ENCODE measurements at regions not wholly inside any gene's neighbourhood (a gene's known extent, or its start where the extent isn't known, plus 50 kb on each side); places are given as distances from the start of the nearest gene placed in this dataset.

DNA sequence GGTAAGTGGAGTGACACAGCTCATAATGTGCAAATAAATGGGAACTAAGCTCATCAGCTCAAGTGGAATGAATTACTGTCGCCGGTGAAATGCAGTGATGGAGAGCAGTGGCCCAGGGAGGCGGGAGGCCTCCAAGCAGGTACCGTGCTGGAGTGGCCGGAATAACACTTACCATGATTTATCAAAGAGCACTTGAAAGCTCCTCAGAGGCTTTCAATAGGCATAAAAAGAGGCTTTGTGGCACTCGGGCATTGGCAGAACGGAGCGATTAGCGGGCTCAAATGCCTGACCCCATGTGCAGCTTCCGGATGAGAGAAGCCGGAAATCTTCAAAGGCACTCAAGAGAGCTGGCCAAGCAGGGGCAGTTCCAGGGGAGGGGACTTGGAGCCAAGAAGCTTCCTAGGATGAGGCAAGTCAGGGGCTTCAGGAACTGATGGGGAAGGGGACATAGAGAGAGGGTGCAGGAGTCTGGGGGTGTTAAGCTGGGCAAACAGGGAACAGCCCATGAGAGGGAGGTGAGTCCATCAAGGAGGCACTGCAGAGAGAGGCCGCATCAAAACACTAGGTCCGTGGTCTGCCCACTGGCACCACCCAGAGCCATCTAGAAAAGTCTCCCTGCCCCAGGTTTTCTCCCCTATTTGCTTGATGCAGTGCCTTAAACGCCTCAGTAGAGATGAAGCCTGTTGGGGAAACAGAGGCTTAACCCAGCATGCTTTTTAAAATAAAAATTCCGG lies 144.0 kb upstream of the IRX6 start:
- H3K9ac ChIP-seq (ENCODE audit: low read depth, low read length): no peak overlapping the region
- H3K9me3 ChIP-seq (ENCODE audit: control insufficient read depth, insufficient read depth, low read length): no peaks in the 10 kb centered on the region
- no peaks in the 10 kb centered on the region for H3K36me3 ChIP-seq (ENCODE audit: insufficient read depth, low read length)
- no peaks in the 10 kb centered on the region; the same call in 1 of the 2 replicates for H3K4me1 ChIP-seq (ENCODE audit: insufficient read depth, low read length)

DNA sequence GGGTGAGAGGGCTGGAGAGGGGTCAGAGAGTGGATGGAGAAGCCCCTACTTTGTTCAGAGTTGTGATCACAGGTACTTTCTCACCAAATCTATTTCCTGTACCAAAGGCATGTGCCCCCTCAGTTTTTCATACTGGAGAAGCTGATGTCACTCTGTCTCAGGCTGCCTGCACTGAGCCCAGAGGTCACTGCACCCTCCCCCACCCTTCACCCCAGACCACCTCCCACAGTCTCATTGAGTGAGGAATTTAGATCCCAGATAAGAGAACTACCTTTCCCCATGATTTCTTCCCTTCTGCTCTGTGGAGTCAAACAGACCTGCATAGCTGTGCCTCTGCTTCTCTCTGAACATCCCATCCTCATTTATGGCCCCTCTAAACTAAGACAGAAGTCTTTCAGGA lies 140.0 kb upstream of the IRX6 start:
- no peaks in the 10 kb centered on the region; the same call in 1 of the 2 replicates for H3K4me1 ChIP-seq (ENCODE audit: insufficient read depth, low read length)
- no peak overlapping the region for H3K9ac ChIP-seq (ENCODE audit: low read depth, low read length)
- H3K9me3 ChIP-seq (ENCODE audit: control insufficient read depth, insufficient read depth, low read length): no peaks in the 10 kb centered on the region
- no peaks in the 10 kb centered on the region for H3K36me3 ChIP-seq (ENCODE audit: insufficient read depth, low read length)

DNA sequence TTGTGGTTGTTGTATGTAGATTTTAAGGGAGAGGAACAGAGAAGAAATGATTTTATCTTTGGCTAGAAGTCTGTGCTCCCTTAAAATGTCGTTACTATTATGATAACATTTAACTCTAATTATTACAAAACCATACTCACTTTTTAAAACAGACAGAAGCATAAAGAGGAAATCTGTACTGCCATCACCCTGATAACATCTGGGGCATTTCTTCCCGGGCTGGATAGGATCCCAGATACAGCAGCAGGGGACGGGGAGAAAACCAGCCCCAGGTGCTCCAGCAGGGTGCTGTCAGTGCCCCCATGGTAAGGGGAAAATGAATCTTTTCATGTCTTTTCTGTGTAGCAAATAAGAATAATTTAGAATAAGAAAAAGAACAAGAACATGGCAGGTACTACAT lies 139.4 kb upstream of the IRX6 start:
- H3K9ac ChIP-seq (ENCODE audit: low read depth, low read length): no peak overlapping the region
- H3K36me3 ChIP-seq (ENCODE audit: insufficient read depth, low read length): no peaks in the 10 kb centered on the region
- no peaks in the 10 kb centered on the region for H3K9me3 ChIP-seq (ENCODE audit: control insufficient read depth, insufficient read depth, low read length)
- peaks cover under 1% of the 10 kb centered on the region; the same call in 1 of the 2 replicates for H3K4me1 ChIP-seq (ENCODE audit: insufficient read depth, low read length)

DNA sequence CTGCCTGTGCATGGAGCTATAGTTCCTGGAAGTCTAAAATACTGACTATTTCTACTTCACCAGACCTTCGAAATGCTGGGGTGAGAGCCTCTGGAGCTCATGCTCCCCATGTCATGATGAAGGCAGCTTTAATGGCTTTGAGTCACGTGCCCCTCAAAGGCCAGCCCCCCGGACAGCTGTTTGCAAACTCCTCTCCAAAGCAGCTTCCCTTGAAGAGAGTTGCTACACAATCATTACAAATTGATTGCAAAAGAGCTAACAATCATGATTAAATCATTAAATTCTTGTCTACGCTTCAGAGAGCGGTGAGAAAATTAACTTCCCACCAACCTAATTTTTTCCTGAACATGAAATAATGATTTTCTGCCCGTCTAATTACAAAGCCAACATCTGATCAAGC lies 134.8 kb upstream of the IRX6 start:
- Histone ChIP-seq H3K9ac (ENCODE audit: low read depth, low read length) (no peak overlapping the region), H3K4me1 (ENCODE audit: insufficient read depth, low read length) (peaks cover 6% of the 10 kb centered on the region; the same call in 1 of the 2 replicates), H3K9me3 (ENCODE audit: control insufficient read depth, insufficient read depth, low read length) (no peaks in the 10 kb centered on the region), H3K36me3 (ENCODE audit: insufficient read depth, low read length) (no peaks in the 10 kb centered on the region)

DNA sequence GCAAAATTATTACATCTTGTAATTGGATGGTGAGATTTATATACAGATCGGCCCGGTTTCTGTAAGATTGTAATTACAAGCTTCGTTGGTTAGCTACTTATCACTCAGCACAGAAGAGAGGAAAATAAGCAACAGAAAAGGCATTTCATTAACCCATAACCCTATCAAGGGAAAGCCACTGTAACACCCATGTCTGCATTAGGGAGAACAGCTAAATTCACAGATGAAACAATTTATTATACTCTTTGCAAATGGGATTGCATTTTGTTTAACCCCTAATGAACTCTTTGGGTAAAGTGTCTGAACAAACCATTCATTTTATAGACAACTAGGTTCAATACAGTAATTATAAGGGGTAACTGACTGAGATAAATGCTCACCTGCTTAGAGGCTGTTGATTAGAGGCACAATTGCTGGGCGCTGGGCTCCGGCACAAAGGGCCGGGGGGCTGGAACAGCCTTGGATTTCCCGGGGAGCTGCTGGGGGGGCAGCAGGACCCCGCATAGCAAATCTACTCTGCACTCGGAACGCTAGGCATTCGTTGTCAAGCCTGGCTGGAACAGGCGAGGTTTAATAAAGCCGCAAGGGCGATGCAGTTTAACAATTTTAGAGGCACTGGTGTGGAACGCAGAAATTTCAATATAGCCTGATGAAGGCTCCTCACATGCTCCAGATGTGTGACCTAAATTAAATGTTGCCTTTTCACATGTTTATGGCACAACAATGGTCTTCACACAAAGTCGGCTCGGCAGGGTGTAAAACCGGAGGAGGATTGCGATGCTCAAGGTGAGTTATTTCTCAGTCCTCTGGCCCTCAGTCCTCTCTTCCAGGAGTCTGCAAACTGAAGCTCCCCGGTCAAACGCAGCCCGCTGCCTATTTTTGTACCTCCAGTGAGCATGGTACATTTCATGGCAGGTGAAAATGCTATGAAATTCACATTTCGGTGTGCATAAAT lies 134.0 kb upstream of the IRX6 start:
- Histone ChIP-seq H3K9ac (ENCODE audit: low read depth, low read length) (no peak overlapping the region), H3K36me3 (ENCODE audit: insufficient read depth, low read length) (no peaks in the 10 kb centered on the region), H3K9me3 (ENCODE audit: control insufficient read depth, insufficient read depth, low read length) (no peaks in the 10 kb centered on the region), H3K4me1 (ENCODE audit: insufficient read depth, low read length) (0 out of 2 replicates have a peak, but pooled peaks cover 6% of the 10 kb centered on the region)

DNA sequence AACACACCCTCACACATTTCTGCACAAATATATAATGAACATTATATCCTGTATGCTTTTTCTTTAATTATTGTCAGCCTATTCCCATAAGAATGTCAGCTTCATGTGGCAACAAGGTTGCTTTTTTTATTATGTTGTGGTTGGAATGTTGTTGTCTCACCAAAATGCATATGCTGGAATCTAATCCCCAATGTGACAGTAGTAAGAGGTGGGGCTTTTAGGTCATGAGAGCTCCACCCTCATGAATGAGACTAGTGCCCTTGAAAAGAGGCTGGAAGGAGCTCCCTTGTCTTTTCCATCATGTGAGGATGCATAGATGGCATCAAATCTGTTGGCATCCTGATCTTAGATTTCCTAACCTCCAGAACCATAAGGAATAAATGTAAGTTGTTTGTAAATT lies 131.3 kb upstream of the IRX6 start:
- Histone ChIP-seq H3K9ac (ENCODE audit: low read depth, low read length) (no peak overlapping the region), H3K36me3 (ENCODE audit: insufficient read depth, low read length) (no peaks in the 10 kb centered on the region), H3K9me3 (ENCODE audit: control insufficient read depth, insufficient read depth, low read length) (no peaks in the 10 kb centered on the region), H3K4me1 (ENCODE audit: insufficient read depth, low read length) (0 out of 2 replicates have a peak, but pooled peaks cover 6% of the 10 kb centered on the region)

DNA sequence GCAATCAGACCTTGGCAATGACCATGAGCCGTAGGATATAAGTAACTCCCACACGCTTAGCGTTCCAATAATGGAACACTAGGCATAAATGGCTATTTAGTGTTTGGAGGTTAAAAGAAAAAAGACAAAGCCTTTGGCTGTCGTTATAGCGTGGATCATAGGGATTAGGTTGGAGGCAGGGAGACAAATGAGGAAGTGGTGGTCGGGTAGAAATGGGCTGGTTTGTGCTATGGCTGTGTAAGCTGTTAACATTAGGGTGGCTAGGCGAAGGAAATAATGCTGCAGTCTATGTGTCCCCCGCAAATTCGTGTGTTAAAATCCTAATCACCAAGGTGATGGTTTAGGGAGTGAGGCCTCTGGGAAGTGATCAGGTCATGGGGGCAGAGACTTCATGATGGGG lies 120.4 kb upstream of the IRX6 start:
- no peak overlapping the region for H3K9ac ChIP-seq (ENCODE audit: low read depth, low read length)
- no peaks in the 10 kb centered on the region for H3K36me3 ChIP-seq (ENCODE audit: insufficient read depth, low read length)
- H3K9me3 ChIP-seq (ENCODE audit: control insufficient read depth, insufficient read depth, low read length): peaks cover 3% of the 10 kb centered on the region; the same call in 1 of the 2 replicates
- no peaks in the 10 kb centered on the region for H3K4me1 ChIP-seq (ENCODE audit: insufficient read depth, low read length)

DNA sequence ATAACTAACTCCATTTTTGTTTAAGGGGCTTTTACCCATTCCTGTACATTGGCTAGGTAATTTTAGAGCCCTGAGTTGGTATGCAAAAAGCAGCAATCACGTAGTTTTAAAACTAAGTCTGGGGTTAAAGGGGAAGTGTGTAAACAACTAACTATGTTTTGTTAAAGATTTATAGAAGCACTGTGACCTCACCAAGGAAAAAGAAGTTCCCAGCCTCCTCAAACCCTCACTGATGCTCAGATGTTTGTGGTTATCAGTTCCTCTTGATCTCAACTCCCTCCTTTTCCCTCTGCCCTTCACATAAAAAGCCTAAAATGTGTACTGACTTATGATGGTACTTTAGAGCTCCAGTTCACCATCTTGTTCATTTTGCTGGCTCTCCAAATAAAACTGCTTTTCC lies 119.9 kb upstream of the IRX6 start:
- H3K36me3 ChIP-seq (ENCODE audit: insufficient read depth, low read length): no peaks in the 10 kb centered on the region
- H3K9me3 ChIP-seq (ENCODE audit: control insufficient read depth, insufficient read depth, low read length): peaks cover 3% of the 10 kb centered on the region; the same call in 1 of the 2 replicates
- H3K9ac ChIP-seq (ENCODE audit: low read depth, low read length): no peak overlapping the region
- no peaks in the 10 kb centered on the region for H3K4me1 ChIP-seq (ENCODE audit: insufficient read depth, low read length)

DNA sequence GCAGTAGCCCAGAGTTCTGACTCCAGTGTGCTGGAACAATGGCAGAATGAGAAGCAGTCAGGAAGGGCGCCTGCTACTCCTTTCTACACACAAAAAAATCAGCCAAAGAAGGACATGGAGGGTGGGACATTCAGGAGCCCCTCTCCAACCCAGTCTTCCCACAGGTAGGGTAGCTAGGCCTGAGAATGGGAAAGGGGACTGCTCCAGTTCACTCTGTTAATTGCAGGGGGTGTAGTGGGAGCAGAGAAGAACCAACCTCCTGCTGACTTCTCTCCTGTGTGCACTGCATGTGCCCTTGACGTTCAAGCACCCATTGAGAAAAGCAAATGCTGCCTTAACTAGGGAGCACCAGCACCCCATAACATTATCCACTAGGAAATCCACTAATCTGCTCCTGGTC lies 119.1 kb upstream of the IRX6 start:
- Histone ChIP-seq H3K36me3 (ENCODE audit: insufficient read depth, low read length) (no peaks in the 10 kb centered on the region), H3K9me3 (ENCODE audit: control insufficient read depth, insufficient read depth, low read length) (no peaks in the 10 kb centered on the region), H3K4me1 (ENCODE audit: insufficient read depth, low read length) (no peaks in the 10 kb centered on the region), H3K9ac (ENCODE audit: low read depth, low read length) (no peak overlapping the region)

DNA sequence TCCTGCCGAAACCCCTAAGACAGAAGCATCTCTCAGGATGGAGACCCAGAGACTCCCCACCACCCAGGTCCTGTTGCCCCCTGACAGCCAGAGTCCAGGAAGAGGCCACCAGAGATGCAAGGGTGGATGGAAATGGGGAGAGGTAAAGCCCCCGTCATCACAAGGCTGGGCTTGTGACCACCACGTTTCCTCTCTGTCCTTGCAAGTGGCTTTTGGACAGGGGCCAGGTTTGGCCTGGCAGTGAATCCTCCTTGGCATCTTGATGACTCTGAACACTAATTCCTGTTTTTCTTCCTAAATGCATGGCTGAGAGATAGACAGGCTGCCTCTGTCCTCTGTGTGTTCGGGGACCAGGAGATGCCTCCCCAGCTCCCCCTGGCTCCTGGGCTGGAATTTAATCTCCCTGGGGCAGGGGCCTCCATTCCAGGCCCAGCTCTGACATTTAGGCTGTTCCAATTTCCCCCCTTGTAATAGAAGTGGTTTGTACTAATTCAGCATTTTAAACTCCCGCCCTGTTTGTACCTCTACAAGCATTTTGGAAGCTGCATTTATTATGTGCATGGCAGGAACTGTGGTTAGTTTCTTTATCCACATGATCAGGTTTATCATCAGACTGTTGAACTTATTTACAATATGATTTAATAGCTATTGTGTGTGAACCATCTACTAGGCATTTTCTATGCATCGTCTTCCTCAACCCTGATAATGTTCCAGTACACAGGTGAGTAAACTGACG lies 116.1 kb upstream of the IRX6 start:
- H3K9ac ChIP-seq (ENCODE audit: low read depth, low read length): no peak overlapping the region
- no peaks in the 10 kb centered on the region for H3K4me1 ChIP-seq (ENCODE audit: insufficient read depth, low read length)
- H3K36me3 ChIP-seq (ENCODE audit: insufficient read depth, low read length): no peaks in the 10 kb centered on the region
- H3K9me3 ChIP-seq (ENCODE audit: control insufficient read depth, insufficient read depth, low read length): no peaks in the 10 kb centered on the region

DNA sequence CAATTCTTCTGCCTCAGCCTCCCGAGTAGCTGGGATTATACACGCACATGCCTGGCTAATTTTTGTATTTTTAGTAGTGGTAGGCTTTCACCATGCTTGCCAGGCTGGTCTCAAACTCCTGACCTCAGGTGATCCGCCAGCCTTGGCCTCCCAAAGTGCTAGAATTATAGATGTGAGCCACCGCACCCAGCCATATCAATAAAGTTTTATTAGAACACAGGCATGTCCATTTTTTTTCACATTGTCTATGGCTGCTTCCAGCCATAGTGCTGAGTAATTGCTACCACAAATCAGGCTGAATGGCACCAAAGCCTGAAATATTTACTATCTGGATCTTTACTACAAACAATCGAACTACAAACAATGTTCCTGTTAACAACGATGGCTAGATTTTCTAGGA lies 114.4 kb upstream of the IRX6 start:
- H3K9ac ChIP-seq (ENCODE audit: low read depth, low read length): no peak overlapping the region
- no peaks in the 10 kb centered on the region for H3K36me3 ChIP-seq (ENCODE audit: insufficient read depth, low read length)
- H3K9me3 ChIP-seq (ENCODE audit: control insufficient read depth, insufficient read depth, low read length): no peaks in the 10 kb centered on the region
- H3K4me1 ChIP-seq (ENCODE audit: insufficient read depth, low read length): no peaks in the 10 kb centered on the region

DNA sequence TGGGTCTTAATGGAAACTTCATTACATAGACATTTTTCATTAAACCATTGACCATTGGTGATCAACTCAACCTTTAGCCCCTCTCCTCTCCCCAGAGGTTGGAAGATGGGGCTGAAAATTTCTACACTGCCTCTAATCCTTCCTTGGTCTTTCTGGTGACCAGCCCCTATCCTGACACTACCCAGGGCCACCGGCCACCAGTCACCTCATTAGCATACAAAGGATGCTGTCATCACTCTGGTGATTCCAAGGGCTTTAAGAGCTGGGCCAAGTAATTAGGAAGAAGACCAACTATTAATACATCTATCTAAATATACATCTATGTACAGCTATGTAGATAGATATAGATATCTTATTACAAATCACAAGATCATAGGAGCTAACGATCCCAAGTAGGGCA lies 111.2 kb upstream of the IRX6 start:
- Histone ChIP-seq H3K9me3 (ENCODE audit: control insufficient read depth, insufficient read depth, low read length) (no peaks in the 10 kb centered on the region), H3K9ac (ENCODE audit: low read depth, low read length) (no peak overlapping the region), H3K36me3 (ENCODE audit: insufficient read depth, low read length) (no peaks in the 10 kb centered on the region), H3K4me1 (ENCODE audit: insufficient read depth, low read length) (no peaks in the 10 kb centered on the region)

DNA sequence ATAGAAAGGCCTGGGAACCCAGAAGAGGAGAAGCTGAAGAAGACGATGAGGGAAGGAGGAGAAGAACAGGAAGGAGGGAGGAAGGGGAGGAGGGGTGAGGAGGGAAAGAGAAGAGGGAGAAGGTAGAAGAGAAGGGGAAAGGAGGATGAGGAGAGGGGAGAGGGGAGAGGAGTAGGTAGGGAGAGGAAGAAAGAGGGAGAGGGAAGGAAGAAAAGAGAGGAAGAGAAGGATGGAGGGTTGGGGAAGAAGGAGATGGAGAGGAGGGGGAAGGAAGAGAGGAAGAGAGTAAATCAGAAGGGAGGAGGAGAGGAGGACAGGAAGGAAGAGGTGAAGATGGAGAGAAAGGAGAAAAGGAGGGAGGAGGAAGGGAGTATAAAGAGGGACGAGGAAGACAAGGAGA lies 109.6 kb upstream of the IRX6 start:
- no peak overlapping the region for H3K9ac ChIP-seq (ENCODE audit: low read depth, low read length)
- no peaks in the 10 kb centered on the region for H3K4me1 ChIP-seq (ENCODE audit: insufficient read depth, low read length)
- no peaks in the 10 kb centered on the region for H3K9me3 ChIP-seq (ENCODE audit: control insufficient read depth, insufficient read depth, low read length)
- no peaks in the 10 kb centered on the region for H3K36me3 ChIP-seq (ENCODE audit: insufficient read depth, low read length)

DNA sequence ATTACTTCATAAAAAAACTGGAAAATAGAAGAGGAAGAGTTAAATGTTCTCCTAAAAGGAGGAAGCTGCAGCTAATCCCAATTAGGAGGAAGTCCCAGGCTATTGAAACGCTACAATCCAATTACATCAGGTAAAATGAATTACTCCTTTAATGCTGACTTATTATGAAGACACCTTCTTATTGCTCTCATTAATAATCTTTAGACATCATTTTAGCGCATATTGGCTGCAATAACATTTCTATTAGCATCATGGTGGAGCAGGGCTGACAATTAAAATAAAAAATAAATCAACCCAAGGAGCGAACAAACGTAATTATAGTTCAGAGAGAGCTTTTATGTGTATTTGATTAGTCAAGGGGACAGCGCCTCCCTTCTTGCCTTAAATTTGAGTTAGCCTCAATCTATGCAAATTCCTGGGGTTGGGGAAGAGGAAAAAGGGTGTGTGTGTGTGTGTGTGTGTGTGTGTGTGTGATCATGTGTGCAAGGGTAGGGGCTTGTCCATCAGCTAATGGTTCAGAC lies 109.0 kb upstream of the IRX6 start:
- Histone ChIP-seq H3K36me3 (ENCODE audit: insufficient read depth, low read length) (no peaks in the 10 kb centered on the region), H3K9me3 (ENCODE audit: control insufficient read depth, insufficient read depth, low read length) (no peaks in the 10 kb centered on the region), H3K4me1 (ENCODE audit: insufficient read depth, low read length) (no peaks in the 10 kb centered on the region), H3K9ac (ENCODE audit: low read depth, low read length) (no peak overlapping the region)

All from ES-I3 (cell line).